ENCODE measurements at regions not wholly inside any gene's neighbourhood (a gene's known extent, or its start where the extent isn't known, plus 50 kb on each side); places are given as distances from the start of the nearest gene placed in this dataset.
"Not testable (repeated sequence)": the region's sequence is repeated elsewhere in the genome, so short reads cannot be mapped to it uniquely, and the experiment has no call there.

- DNase-seq (ENCODE audit: low spot score in 2 of 2): no peak
- FAIRE-seq: no peak
Measured at GRCh38 chr15:98308117-98308516, 340.2 kb upstream of the IGF1R start.

DNA sequence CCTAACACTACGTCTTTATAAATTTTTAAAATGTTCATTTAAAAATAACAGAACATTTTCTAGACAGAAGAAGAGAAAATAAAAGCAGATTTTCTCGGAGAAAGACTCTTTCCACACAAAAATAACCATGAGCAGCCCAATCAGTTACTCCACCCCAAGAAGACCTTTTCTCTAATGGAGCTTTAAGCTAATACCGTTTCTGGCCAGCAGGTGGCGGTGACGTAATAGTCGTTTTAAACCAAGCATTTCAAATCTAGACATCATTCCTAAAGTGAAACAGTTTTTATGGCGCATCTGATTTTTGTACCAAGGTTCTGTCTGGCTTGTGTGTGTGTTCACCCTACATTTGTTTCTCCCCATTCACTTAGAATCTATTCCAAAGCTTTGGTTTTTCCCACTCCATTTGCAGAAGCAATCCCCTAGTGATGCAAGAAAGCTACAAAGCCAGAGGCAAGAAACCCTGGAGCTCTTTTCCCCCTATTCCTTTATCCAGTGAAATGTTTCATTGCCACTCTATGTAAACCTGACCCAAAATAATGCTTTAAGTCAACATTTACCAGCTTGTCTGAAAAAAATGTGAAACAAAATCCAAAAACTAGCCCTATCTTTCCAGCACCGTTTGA lies 336.7 kb upstream of the IGF1R start:
- FAIRE-seq (no peak), DNase-seq (ENCODE audit: low spot score in 2 of 2) (peak; percentile 42)

GRCh38 chr15:98312913-98313312 lies 335.4 kb upstream of the IGF1R start:
- DNase-seq (ENCODE audit: low spot score in 2 of 2) (no peak), FAIRE-seq (no peak)

DNA sequence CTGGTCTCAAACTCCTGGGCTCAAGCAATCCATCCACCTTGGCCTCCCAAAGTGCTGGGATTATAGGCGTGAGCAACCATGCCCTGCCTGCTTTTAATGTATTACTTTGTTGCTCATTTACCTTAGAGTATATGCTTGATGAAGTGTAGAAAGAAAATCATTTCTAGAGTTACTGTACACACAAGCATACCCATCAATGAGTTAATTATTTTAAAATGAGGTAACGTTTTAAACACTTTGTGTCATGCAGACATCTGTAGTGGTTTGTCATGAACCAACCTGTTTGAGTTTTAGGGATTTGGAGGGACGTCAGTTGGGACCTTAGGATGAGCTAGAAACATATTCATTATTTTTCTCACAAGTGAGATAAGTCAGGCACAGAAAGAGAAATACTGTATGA lies 332.4 kb upstream of the IGF1R start:
- DNase-seq (ENCODE audit: low spot score in 2 of 2) (no peak), FAIRE-seq (no peak)

- FAIRE-seq: no peak
- no peak for DNase-seq (ENCODE audit: low spot score in 2 of 2)
Measured at GRCh38 chr15:98321896-98322295, 326.4 kb upstream of the IGF1R start.

- DNase-seq (ENCODE audit: low spot score in 2 of 2): no peak
- FAIRE-seq: no peak
Measured at GRCh38 chr15:98322581-98322980, 325.8 kb upstream of the IGF1R start.

GRCh38 chr15:98324341-98324970 lies 323.9 kb upstream of the IGF1R start:
- no peak for FAIRE-seq

GRCh38 chr15:98326804-98327203 lies 321.5 kb upstream of the IGF1R start:
- no peak for FAIRE-seq
- no peak for DNase-seq (ENCODE audit: low spot score in 2 of 2)

More at GRCh38 chr15:98324341-98324970, 323.9 kb upstream of the IGF1R start:
- no peak for DNase-seq (ENCODE audit: low spot score in 2 of 2)

GRCh38 chr15:98330258-98330657 lies 318.1 kb upstream of the IGF1R start:
- FAIRE-seq: no peak

DNA sequence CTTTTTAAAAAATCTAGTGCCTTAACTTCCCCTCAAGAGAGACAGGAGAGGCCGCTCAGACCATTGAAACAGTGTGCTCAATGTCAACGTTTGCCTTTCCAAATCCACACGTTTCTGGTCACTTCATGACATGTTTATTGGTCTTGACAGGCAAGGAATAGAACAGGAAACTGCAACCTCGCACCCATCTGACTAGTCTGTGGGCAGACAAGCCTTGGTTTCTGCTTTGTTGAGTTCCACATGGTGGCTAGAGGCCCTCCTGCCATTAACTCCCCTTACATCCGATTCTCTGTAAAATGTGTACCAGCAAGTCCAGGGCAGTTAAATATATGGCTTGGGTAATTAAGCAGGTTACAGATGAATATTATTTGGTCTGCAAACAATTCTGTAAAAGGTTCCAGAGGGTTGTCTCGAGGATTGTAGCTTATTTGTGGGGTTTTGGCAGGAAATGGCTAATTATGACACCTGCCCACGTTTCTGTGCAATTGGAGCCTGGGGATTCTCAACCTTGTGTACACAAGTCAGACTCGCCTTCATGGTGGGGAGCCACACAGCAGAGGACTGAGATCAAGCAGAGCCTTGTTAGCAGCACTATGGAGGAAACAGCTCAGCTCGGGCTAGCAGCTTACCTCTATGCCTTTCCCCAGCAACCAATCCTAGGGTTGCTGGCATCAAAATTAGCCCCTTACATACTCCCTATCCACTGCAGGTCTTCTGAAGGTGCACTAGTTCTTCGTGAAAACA lies 317.5 kb upstream of the IGF1R start:
- FAIRE-seq (no peak), DNase-seq (ENCODE audit: low spot score in 2 of 2) (no peak)

More at GRCh38 chr15:98330258-98330657, 318.1 kb upstream of the IGF1R start:
- DNase-seq (ENCODE audit: low spot score in 2 of 2): no peak

DNA sequence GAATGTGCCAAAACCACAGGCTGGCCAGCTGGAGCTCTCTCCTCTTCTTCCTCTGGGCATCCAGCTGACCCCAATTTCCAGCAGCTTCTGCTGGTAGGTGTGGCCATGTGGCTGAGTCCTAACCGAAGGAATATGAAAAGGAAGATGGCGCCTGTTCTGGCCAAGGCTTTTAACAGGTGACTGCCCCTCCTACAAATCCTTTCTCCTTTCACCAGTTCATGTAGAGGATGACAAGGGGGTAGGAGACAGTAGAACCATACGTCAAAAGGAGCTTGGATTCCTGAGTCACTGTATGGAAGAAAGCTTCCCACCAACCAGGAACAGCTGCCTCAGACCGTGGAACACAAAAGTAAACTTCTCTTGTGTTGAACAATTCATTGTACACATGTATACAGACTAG lies 316.7 kb upstream of the IGF1R start:
- no peak for DNase-seq (ENCODE audit: low spot score in 2 of 2)

GRCh38 chr15:98333251-98333650 lies 315.1 kb upstream of the IGF1R start:
- DNase-seq (ENCODE audit: low spot score in 2 of 2): no peak
- no peak for FAIRE-seq

More for the DNA sequence above, 316.7 kb upstream of the IGF1R start:
- no peak for FAIRE-seq

- DNase-seq (ENCODE audit: low spot score in 2 of 2) (no peak), FAIRE-seq (no peak)
Measured at GRCh38 chr15:98342911-98343310, 305.4 kb upstream of the IGF1R start.

DNA sequence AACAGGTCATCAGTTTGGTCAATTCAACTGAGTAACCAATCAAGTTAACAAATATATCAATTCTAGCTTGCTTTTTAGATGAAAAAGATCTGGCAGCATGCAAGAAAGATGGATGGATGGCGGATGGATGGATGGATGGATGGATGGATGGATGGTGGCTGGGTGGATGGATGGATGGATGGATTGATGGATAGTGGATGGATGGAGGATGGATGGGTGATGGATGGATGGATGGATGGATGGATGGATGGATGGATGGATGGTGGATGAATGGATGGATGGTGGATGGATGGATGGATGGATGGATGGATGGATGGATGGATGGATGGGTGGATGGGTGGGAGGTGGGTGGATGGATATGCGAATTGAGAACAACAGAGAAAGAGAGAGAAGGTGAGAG lies 303.7 kb upstream of the IGF1R start:
- FAIRE-seq (no peak), DNase-seq (ENCODE audit: low spot score in 2 of 2) (no peak)

DNA sequence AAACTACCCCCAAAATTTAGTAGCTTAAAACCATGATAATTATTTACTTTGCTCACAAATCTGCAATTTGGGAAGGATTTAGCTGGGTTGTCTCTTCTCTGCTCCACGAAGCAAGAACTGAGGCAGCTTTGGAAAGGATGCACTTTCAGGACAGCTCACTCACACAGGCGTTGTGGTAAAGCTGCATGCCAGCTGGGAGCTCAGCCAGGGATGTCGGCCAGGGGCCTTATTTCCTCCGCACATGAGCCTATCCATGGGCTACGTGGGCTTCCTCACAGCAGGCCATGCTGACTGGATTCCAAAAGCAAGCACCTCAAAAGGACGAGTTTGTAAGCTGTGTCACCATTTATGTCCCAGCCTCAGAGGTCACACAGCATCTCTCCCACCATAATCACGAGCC lies 301.3 kb upstream of the IGF1R start:
- DNase-seq (ENCODE audit: low spot score in 2 of 2): no peak
- no peak for FAIRE-seq

DNA sequence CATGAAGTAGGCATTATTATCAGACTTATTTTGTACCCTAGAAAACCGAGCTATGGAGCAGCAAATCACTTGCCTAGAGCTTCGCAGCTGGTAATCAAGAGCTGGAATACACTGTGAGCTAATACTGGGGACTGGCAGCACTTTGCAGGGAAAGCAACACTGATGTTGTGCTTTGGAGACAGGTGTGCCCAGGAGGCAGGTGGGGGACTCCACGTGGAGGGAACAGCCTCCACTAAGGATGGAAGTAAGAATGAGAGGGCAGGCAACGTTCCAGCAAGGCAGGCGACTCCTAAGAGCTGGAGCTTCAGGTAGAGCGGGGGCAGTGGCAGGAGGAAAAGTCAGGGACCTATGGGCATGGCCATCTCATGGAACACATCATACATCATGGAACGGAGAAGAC lies 300.5 kb upstream of the IGF1R start:
- FAIRE-seq (no peak), DNase-seq (ENCODE audit: low spot score in 2 of 2) (no peak)

- DNase-seq (ENCODE audit: low spot score in 2 of 2) (no peak), FAIRE-seq (no peak)
Measured at GRCh38 chr15:98350276-98350675, 298.1 kb upstream of the IGF1R start.

- not testable (repeated sequence) for FAIRE-seq; DNase-seq (ENCODE audit: low spot score in 2 of 2)
Measured at GRCh38 chr15:98358274-98358673, 290.1 kb upstream of the IGF1R start.

DNA sequence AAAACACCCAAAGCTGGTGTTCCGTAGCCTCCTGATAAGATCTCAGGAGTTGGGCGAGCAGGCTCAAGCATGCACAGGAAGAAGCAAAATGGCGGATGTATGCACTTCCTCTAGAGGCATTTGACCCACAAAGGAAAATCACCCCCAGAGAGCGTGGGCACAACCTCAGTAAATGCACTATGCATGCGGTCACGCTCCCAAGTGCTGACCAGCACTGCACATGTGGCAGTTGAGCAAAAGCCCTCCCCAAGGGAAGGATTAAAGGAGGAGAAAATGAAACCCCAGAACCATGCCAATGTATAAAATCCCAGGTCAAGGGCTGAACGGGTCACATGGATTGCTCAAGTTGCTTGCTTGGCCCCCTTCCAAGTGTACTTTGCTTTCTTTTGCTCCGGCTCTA lies 289.4 kb upstream of the IGF1R start:
- DNase-seq (ENCODE audit: low spot score in 2 of 2) (no peak), FAIRE-seq (no peak)

- no peak for FAIRE-seq
- no peak for DNase-seq (ENCODE audit: low spot score in 2 of 2)
Measured at GRCh38 chr15:98363416-98363815, 284.9 kb upstream of the IGF1R start.

- FAIRE-seq: no peak
- DNase-seq (ENCODE audit: low spot score in 2 of 2): no peak
Measured at GRCh38 chr15:98363955-98364354, 284.4 kb upstream of the IGF1R start.
